ENCODE measurements at regions not wholly inside any gene's neighbourhood (a gene's known extent, or its start where the extent isn't known, plus 50 kb on each side); places are given as distances from the start of the nearest gene placed in this dataset.
"Not testable (repeated sequence)": the region's sequence is repeated elsewhere in the genome, so short reads cannot be mapped to it uniquely, and the experiment has no call there.

- Histone ChIP-seq H3K27me3 (no peaks in the 10 kb centered on the region), H3K9me3 (no peaks in the 10 kb centered on the region), H3K27ac (replicated peaks in 1 of 4) (no peak overlapping the region), H3K36me3 (no peaks in the 10 kb centered on the region), H3K4me1 (no peaks in the 10 kb centered on the region), H3K4me3 (no peak overlapping the region)
- 61% methylated on average over 2 of the region's 2 CpGs for WGBS
- no peak for TF ChIP-seq CTCF (IDR thresholded peaks at IDR 0.05)
- no peak for TF ChIP-seq POLR2AphosphoS5 (IDR thresholded peaks at IDR 0.05)
- TF ChIP-seq EP300 (IDR thresholded peaks at IDR 0.05) = no peak
- no peak for TF ChIP-seq POLR2A (IDR thresholded peaks at IDR 0.05; ENCODE audit: low read depth)
- intact Hi-C loops (cut with DNase I) = no loop called here
- no peak for DNase-seq (ENCODE audit: extremely low spot score)
These were observed 79.9 kb upstream of the MON1B start for GRCh38 chr16:77111056-77111565.

GRCh38 chr16:77112746-77113145 lies 78.2 kb upstream of the MON1B start:
- 68% methylated on average over 2 of the region's 2 CpGs for WGBS
- DNase-seq (ENCODE audit: extremely low spot score) = no peak
- Histone ChIP-seq H3K27me3 (no peaks in the 10 kb centered on the region), H3K9me3 (no peaks in the 10 kb centered on the region), H3K36me3 (no peaks in the 10 kb centered on the region), H3K4me1 (no peaks in the 10 kb centered on the region), H3K4me3 (no peak overlapping the region), H3K27ac (replicated peaks in 1 of 4) (no peak overlapping the region)
- TF ChIP-seq CTCF (IDR thresholded peaks at IDR 0.05) (no peak), POLR2A (IDR thresholded peaks at IDR 0.05; ENCODE audit: low read depth) (no peak), EP300 (IDR thresholded peaks at IDR 0.05) (no peak), POLR2AphosphoS5 (IDR thresholded peaks at IDR 0.05) (no peak)
- intact Hi-C loops (cut with DNase I) = no loop called here

DNA sequence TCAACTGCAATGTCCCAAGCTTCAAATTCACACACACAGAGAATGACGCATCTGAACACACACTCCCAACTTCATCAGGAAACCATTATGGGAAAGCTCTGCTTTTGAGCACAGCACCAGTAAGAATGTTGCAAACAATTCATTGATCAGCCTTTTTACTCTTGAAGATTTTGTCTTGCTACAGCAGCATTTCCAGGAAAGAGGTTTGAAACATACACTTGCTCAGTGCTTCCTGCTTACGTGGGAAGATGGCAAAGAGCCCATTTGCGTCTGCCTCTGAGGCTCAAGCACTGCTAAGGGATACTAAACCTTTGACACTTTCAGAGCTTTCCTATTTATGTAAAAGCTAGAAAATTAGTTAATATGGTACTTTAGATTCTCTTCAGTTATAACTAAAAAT lies 77.2 kb upstream of the MON1B start:
- Histone ChIP-seq H3K27me3 (no peaks in the 10 kb centered on the region), H3K4me1 (no peaks in the 10 kb centered on the region), H3K36me3 (no peaks in the 10 kb centered on the region), H3K9me3 (no peaks in the 10 kb centered on the region), H3K4me3 (no peak overlapping the region), H3K27ac (replicated peaks in 1 of 4) (no peak overlapping the region)
- no peak for DNase-seq (ENCODE audit: extremely low spot score)
- no peak for TF ChIP-seq CTCF (IDR thresholded peaks at IDR 0.05)
- no peak for TF ChIP-seq EP300 (IDR thresholded peaks at IDR 0.05)
- no peak for TF ChIP-seq POLR2AphosphoS5 (IDR thresholded peaks at IDR 0.05)
- TF ChIP-seq POLR2A (IDR thresholded peaks at IDR 0.05; ENCODE audit: low read depth) = no peak
- WGBS = 46% methylated on average over 3 of the region's 3 CpGs
- intact Hi-C loops (cut with DNase I) = no loop called here

GRCh38 chr16:77114361-77114760 lies 76.6 kb upstream of the MON1B start:
- H3K4me1 ChIP-seq; H3K9me3 ChIP-seq; H3K36me3 ChIP-seq; H3K27ac ChIP-seq (replicated peaks in 1 of 4); H3K27me3 ChIP-seq; DNase-seq (ENCODE audit: extremely low spot score); H3K4me3 ChIP-seq; intact Hi-C loops (cut with DNase I): not testable (repeated sequence)
- WGBS = 96% methylated on average over 4 of the region's 4 CpGs

GRCh38 chr16:77116856-77117255 lies 74.1 kb upstream of the MON1B start:
- no peaks in the 10 kb centered on the region for H3K36me3 ChIP-seq
- no peaks in the 10 kb centered on the region for H3K27me3 ChIP-seq
- H3K4me3 ChIP-seq = no peak overlapping the region
- 60% methylated on average over 2 of the region's 2 CpGs for WGBS
- intact Hi-C loops (cut with DNase I) = no loop called here
- no peak overlapping the region for H3K27ac ChIP-seq (replicated peaks in 1 of 4)
- no peaks in the 10 kb centered on the region for H3K9me3 ChIP-seq
- H3K4me1 ChIP-seq = no peaks in the 10 kb centered on the region
- TF ChIP-seq POLR2AphosphoS5 (IDR thresholded peaks at IDR 0.05) = no peak
- no peak for TF ChIP-seq POLR2A (IDR thresholded peaks at IDR 0.05; ENCODE audit: low read depth)
- no peak for TF ChIP-seq CTCF (IDR thresholded peaks at IDR 0.05)
- TF ChIP-seq EP300 (IDR thresholded peaks at IDR 0.05) = no peak
- no peak for DNase-seq (ENCODE audit: extremely low spot score)
